SU-DHL-6 (cell line): ENCODE measurements at regions not wholly inside any gene's neighbourhood (a gene's known extent, or its start where the extent isn't known, plus 50 kb on each side); places are given as distances from the start of the nearest gene placed in this dataset.
"Not testable (repeated sequence)": the region's sequence is repeated elsewhere in the genome, so short reads cannot be mapped to it uniquely, and the experiment has no call there.

Experiments
- CTCF ChIP-seq: fragments of 200-600 bp; sonication (generic); IDR thresholded peaks from one replicate; pipeline ENCODE4 v1.5.1; 2017; ENCODE audit warnings: antibody characterized with exemption, mild to moderate bottlenecking, low read length, moderate library complexity; ENCODE audit not compliant: insufficient read depth, poor library complexity, severe bottlenecking
- EZH2phosphoT487 ChIP-seq: fragments of 200-600 bp; sonication (generic), shearing (Covaris generic); conservative IDR thresholded peaks from 2 replicates; pipeline ENCODE4 v1.6.1; 2018; ENCODE audit warnings: mild to moderate bottlenecking, antibody characterized with exemption, low read length, moderate library complexity, mixed read lengths

- TF ChIP-seq CTCF, EZH2phosphoT487: not testable (repeated sequence)
Measured at GRCh38 chr13:25019741-25020140, 76.2 kb upstream of the PABPC3 start.
